ENCODE measurements at regions not wholly inside any gene's neighbourhood (a gene's known extent, or its start where the extent isn't known, plus 50 kb on each side); places are given as distances from the start of the nearest gene placed in this dataset.
"Not testable (repeated sequence)": the region's sequence is repeated elsewhere in the genome, so short reads cannot be mapped to it uniquely, and the experiment has no call there.

DNA sequence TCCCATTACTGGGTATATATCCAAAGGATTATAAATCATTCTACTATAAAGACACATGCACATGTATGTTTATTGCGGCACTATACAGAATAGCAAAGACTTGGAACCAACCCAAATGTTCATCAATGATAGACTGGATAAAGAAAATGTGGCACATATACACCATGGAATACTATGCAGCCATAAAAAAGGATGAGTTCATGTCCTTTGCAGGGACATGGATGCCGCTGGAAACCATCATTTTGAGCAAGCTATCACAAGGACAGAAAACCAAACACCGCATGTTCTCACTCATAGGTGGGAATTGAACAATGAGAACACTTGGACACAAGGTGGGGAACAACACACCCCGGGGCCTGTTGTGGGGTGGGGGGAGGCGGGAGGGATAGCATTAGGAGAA is 57.0 kb upstream of the NEUROD1 start:
- H3K4me3 Mint-ChIP-seq; H3K9me3 Mint-ChIP-seq; H3K27ac Mint-ChIP-seq; DNase-seq; H3K36me3 Mint-ChIP-seq (ENCODE audit: low read depth); intact Hi-C loops (cut with micrococcal nuclease); H3K4me1 Mint-ChIP-seq: not testable (repeated sequence)
- H3K27me3 Mint-ChIP-seq = peaks cover 40% of the 10 kb centered on the region

DNA sequence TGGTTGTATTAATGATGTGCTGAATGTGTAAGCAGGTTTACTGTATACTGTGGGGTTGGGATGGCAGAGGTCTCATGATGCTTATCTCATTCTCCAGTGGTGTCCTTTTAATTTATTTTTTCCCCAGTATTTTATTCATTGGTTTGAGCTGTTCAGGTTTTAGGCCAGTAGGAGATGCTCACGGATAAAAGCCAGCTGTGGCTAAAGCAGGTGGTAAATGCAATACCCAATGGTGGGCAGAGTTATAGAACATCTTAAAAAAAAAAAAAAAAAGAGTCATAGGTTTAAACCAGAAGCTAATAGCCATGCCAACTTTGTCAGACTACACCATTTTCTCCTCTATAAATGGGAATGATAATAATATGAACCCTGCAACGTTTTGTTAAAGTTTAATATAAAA is 57.8 kb upstream of the NEUROD1 start:
- Mint-ChIP-seq H3K36me3 (ENCODE audit: low read depth) (no peaks in the 10 kb centered on the region), H3K9me3 (no peaks in the 10 kb centered on the region), H3K4me3 (no peak overlapping the region), H3K27ac (no peak overlapping the region), H3K4me1 (peaks cover 3% of the 10 kb centered on the region), H3K27me3 (peaks cover 39% of the 10 kb centered on the region)
- intact Hi-C loops (cut with micrococcal nuclease) = no loop called here
- DNase-seq = no peak

DNA sequence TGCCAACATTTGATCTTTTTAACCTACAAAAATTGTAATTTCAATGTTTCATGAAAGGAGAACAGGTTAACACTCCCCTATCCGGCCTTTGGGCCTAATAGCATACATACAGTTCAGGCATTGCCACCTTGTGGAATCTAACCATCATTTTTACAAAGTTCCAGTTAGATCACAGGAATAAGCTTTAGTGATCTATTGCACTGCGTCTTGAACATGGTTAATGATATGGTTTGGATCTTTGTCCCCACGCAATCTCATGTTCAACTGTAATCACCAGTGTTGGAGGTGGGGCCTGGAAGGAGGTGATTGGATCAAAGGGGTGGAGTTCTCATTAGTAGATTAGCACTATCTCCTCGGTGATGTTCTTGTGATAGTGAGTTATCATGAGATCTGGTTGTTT is 58.2 kb upstream of the NEUROD1 start:
- Mint-ChIP-seq H3K4me1 (peaks cover 3% of the 10 kb centered on the region), H3K27ac (no peak overlapping the region), H3K9me3 (no peaks in the 10 kb centered on the region), H3K27me3 (peaks cover 35% of the 10 kb centered on the region), H3K36me3 (ENCODE audit: low read depth) (no peaks in the 10 kb centered on the region), H3K4me3 (no peak overlapping the region)
- no peak for DNase-seq
- intact Hi-C loops (cut with micrococcal nuclease) = no loop called here

DNA sequence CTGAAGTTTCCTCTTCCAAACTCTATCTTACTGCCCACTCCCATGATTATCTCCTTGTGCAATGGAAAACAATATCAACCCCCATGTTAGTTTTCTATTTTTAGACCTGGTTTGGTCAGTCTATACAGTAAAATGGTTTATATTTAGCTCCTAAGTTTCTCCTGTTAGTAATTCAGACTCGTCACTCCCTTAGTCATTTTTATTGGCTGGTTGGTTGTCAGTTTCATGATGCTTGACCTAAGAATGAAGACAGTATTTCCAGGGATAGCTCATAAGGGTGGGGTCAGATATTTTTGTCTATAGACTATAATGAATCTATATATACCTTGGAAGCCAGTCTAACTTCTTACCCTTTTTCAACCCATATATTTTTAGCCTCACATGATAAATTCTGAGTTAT is 61.4 kb upstream of the NEUROD1 start:
- no peaks in the 10 kb centered on the region for H3K36me3 Mint-ChIP-seq (ENCODE audit: low read depth)
- intact Hi-C loops (cut with micrococcal nuclease) = loop anchor here (1.0 kb wide), 2 partner anchors 163 to 213 kb away; no protein-coding TSS in a partner anchor
- peaks cover 3% of the 10 kb centered on the region for H3K4me1 Mint-ChIP-seq
- no peaks in the 10 kb centered on the region for H3K9me3 Mint-ChIP-seq
- no peak overlapping the region for H3K27ac Mint-ChIP-seq
- DNase-seq = no peak
- no peak overlapping the region for H3K4me3 Mint-ChIP-seq
- H3K27me3 Mint-ChIP-seq = peaks cover 20% of the 10 kb centered on the region

DNA sequence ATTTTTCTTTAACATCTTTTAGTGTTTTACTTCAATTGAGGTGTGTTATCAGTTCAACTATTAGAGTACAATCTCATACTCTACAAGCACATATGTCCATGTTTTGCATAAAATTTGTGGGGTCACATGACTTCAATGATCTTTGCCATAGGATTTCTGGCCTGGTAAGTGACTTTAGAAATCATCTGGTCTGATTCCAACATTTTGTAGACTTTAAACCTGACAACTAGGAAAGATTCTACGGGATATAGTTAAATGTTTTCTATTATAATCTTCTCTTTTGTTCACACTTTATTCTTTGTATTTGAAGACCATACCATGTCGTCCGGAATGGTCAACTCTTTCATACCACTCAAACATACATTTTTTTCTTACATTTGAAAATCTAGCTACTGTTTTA is 62.0 kb upstream of the NEUROD1 start:
- Mint-ChIP-seq H3K9me3 (no peaks in the 10 kb centered on the region), H3K4me3 (no peak overlapping the region), H3K27ac (no peak overlapping the region), H3K4me1 (peaks cover 3% of the 10 kb centered on the region), H3K27me3 (peaks cover 21% of the 10 kb centered on the region), H3K36me3 (ENCODE audit: low read depth) (no peaks in the 10 kb centered on the region)
- no peak for DNase-seq
- intact Hi-C loops (cut with micrococcal nuclease) = loop anchor here (1.0 kb wide), 2 partner anchors 162 to 212 kb away; no protein-coding TSS in a partner anchor

DNA sequence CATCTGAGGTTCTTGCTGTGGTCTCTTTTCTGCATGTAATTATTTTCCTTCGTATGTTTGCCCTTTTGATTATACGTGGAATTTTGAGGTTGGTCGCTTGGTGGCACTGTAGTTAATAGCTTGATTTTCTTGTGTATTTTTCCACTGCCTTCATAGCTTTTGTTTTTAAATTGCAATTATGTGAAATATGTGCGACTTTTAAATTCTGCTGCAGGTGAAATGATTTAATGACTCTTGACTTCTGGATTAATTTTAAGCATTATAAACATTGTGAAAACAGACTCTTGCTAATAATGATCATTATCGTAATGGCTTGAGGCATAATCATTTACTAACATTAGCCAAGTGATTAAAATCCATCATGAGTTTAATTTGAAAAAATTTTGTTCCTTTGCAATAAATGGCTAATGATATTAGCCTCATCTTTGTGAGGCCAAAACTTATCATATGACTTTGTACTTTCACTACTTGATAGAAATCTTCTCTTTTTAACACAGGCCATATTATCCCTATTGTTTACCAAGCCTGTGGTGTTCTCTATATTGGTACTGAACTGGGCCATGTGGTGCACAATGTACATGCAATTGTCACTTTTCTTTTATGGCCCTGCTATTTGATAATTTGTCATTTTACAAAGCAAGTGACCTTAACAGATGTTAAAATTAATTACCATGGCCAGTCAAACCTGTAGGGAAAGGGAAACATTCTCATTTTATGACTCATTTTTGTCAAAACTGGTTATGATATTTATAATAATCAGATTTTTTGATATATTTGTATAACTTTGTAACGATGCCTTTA is 62.8 kb upstream of the NEUROD1 start:
- H3K4me3 Mint-ChIP-seq = no peak overlapping the region
- no peak overlapping the region for H3K27ac Mint-ChIP-seq
- H3K27me3 Mint-ChIP-seq = peaks cover 23% of the 10 kb centered on the region
- no peaks in the 10 kb centered on the region for H3K36me3 Mint-ChIP-seq (ENCODE audit: low read depth)
- intact Hi-C loops (cut with micrococcal nuclease) = loop anchor here (1.0 kb wide), 3 partner anchors 161 to 334 kb away; no protein-coding TSS in a partner anchor
- peak; percentile 74 for DNase-seq
- H3K4me1 Mint-ChIP-seq = peaks cover 3% of the 10 kb centered on the region
- H3K9me3 Mint-ChIP-seq = no peaks in the 10 kb centered on the region

DNA sequence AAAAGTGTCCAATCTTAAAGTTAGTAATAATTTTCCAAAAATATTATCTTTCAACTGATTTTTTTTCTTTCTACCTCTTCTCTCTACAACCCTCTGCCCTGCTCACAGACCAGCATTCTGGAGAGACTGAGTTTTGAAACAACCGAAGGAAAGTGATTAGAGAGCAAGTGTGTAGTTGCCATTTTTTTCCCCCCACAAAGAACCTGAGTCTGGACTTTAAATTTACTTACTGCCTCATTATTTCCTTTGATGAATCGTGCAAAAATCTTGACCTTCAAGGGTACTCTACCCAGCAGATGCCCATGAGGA is 63.4 kb upstream of the NEUROD1 start:
- Mint-ChIP-seq H3K27me3 (peaks cover 23% of the 10 kb centered on the region), H3K36me3 (ENCODE audit: low read depth) (no peaks in the 10 kb centered on the region), H3K9me3 (no peaks in the 10 kb centered on the region), H3K4me3 (no peak overlapping the region), H3K4me1 (peaks cover 3% of the 10 kb centered on the region), H3K27ac (no peak overlapping the region)
- intact Hi-C loops (cut with micrococcal nuclease) = loop anchor here (1.0 kb wide), 1 partner anchor 334 kb away; no protein-coding TSS in a partner anchor
- no peak for DNase-seq

DNA sequence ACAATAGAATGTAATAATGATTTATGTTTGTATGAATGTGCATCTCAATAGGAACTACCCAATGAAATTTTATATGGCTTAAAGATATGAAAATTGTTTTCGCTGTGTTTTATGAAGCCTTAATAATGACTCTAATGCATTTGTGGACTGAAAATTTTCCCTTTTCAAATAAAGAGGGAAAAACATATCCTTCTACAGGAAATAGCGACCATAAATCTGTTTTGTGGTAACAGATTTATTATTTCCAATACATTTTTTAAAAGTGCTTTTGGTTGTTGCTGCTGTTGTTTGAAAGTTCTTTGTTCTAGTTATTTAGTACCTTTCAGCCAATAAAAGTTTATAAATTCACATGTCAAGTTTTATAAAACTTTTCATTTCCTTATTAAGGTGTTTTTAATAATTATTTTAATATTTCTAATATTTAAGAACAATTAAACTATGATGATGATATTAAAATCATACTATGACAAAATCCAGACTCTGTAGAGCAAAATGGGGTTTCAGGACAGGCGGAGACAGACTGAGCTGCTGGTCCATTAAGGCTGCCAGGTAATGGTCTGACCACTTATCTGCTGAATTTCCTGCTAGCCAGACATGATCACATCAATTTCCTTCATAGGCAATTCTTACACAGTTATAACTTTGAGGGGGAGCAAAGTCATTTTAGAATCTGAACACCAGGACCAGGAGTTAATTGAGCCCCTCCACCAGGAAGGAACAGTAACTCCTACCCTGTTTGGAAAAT is 65.7 kb upstream of the NEUROD1 start:
- intact Hi-C loops (cut with micrococcal nuclease) = no loop called here

DNA sequence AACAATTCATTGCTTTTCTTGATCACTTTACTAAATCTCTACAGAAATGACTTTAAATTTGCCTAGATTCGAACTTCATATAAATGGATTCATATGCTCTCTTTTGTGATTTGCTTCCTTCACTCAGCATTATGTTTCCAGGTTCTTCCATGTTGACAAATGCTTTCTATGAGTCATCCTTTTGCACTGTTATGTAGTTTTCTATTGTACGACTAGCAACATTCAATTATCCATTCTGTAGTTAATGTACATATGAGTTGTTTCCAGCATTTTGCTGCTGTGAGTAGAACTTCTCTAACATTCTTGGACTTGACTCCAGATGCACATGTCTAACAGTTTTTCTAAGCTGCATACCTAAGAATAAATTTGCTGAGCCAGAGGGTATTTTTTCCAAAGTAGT is 66.5 kb upstream of the NEUROD1 start:
- Mint-ChIP-seq H3K27ac (no peak overlapping the region), H3K27me3 (peaks cover 29% of the 10 kb centered on the region), H3K36me3 (ENCODE audit: low read depth) (no peaks in the 10 kb centered on the region), H3K9me3 (no peaks in the 10 kb centered on the region), H3K4me3 (no peak overlapping the region), H3K4me1 (peaks cover 3% of the 10 kb centered on the region)
- no peak for DNase-seq
- intact Hi-C loops (cut with micrococcal nuclease) = no loop called here

More for the DNA sequence above, 65.7 kb upstream of the NEUROD1 start:
- H3K27ac Mint-ChIP-seq = no peak overlapping the region
- no peaks in the 10 kb centered on the region for H3K9me3 Mint-ChIP-seq
- peaks cover 3% of the 10 kb centered on the region for H3K4me1 Mint-ChIP-seq
- DNase-seq = no peak
- no peak overlapping the region for H3K4me3 Mint-ChIP-seq
- no peaks in the 10 kb centered on the region for H3K36me3 Mint-ChIP-seq (ENCODE audit: low read depth)
- H3K27me3 Mint-ChIP-seq = peaks cover 30% of the 10 kb centered on the region

DNA sequence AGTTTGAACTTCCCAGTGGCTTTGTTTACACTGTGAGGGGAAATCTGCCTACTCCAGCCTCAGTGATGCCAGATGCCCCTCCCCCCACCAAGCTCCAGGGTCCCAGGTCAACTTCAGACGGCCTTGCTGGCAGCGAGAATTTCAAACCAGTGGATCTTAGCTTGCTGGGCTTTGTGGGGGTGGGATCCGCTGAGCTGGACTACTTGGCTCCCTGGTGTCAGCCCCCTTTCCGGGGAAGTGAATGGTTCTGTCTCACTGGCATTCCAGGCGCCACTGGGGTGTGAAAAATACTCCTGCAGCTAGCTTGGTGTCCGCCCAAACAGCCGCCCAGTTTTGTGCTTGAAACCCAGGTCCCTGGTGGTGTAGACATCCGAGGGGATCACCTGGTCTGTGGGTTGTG is 70.0 kb upstream of the NEUROD1 start:
- intact Hi-C loops (cut with micrococcal nuclease) = no loop called here
- peaks cover 42% of the 10 kb centered on the region for H3K27me3 Mint-ChIP-seq
- H3K4me3 Mint-ChIP-seq = no peak overlapping the region

DNA sequence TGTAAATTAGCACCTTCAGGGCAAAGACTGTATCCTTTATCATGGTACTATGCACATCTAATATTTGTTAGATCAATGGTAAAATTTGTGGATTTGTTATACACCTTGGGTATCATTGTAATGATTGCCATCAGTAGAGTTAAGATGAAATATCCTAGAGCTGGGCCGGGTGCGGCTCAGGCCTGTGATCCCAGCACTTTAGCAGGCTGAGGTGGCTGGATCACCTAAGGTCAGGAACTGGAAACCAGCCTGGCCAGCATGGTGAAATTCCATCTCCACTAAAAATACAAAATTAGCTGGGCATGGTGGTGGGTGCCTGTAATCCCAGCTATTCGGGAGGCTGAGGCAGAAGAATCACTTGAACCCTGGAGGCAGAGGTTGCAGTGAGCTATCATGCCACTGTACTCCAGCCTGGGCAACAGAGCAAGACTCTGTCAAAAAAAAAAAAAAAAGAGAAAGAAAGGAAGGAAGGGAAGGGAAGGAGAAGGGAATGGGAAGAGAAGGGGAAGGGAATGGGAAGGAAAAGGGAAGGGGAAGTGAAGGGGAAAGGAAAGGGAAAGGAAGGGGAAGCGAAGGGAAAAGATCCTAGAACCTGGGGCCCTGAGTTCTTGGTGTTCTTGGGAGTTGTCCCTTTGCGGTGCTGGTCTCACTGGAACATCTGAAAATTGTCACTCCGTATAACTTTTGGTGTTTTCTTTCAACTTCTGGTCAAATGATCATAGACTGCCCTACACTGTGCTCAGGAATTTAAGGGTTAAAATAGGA is 71.1 kb upstream of the NEUROD1 start:
- H3K4me1 Mint-ChIP-seq = no peaks in the 10 kb centered on the region
- no peaks in the 10 kb centered on the region for H3K9me3 Mint-ChIP-seq
- DNase-seq = no peak
- H3K27me3 Mint-ChIP-seq = peaks cover 44% of the 10 kb centered on the region
- H3K36me3 Mint-ChIP-seq (ENCODE audit: low read depth) = no peaks in the 10 kb centered on the region
- no peak overlapping the region for H3K4me3 Mint-ChIP-seq
- intact Hi-C loops (cut with micrococcal nuclease) = no loop called here
- H3K27ac Mint-ChIP-seq = no peak overlapping the region

More for the DNA sequence above, 70.0 kb upstream of the NEUROD1 start:
- no peak for DNase-seq
- no peaks in the 10 kb centered on the region for H3K4me1 Mint-ChIP-seq
- H3K27ac Mint-ChIP-seq = no peak overlapping the region
- H3K9me3 Mint-ChIP-seq = no peaks in the 10 kb centered on the region
- H3K36me3 Mint-ChIP-seq (ENCODE audit: low read depth) = no peaks in the 10 kb centered on the region

DNA sequence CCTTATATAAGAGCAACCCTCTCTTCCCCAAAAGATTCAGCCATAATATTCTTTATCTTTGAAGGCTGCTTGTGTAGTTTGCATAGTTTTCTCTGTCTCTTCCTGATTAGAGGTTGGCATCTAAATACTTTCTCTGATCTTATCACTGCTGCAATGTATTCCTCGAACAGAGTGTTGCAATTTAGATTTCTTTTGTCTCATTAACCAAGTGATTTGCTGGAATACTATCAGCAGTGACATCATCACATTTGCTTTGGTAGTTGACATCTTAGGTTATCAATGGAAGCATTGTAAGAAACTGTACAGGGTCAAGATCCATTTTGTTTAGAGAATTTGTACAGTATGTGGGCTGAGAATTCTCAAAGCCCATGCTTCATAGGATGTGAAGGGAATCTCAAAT is 72.0 kb upstream of the NEUROD1 start:
- H3K27me3 Mint-ChIP-seq = peaks cover 42% of the 10 kb centered on the region
- no peak for DNase-seq
- H3K4me3 Mint-ChIP-seq = no peak overlapping the region
- H3K4me1 Mint-ChIP-seq = no peaks in the 10 kb centered on the region
- no peak overlapping the region for H3K27ac Mint-ChIP-seq
- intact Hi-C loops (cut with micrococcal nuclease) = no loop called here
- no peaks in the 10 kb centered on the region for H3K36me3 Mint-ChIP-seq (ENCODE audit: low read depth)
- no peaks in the 10 kb centered on the region for H3K9me3 Mint-ChIP-seq

DNA sequence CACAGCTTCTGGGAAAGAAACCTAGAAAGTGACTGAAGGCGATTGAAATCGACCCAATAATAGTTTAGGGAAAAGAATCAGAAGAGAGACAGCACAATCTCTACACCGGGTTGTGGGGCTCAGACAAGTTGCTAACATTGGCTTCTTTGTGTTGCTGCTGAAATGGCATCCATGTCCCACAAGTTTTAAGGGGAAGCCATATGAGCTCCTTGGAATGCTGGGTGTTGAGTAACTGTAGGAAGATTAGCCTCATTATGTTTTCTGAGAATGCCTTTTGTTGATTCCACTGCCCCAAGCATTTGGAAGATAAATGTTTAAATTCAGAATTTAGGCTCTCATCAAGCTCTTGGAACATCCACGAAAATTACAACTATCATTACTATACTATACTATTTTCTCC is 73.4 kb upstream of the NEUROD1 start:
- Mint-ChIP-seq H3K9me3 (no peaks in the 10 kb centered on the region), H3K27ac (no peak overlapping the region), H3K4me1 (no peaks in the 10 kb centered on the region), H3K36me3 (ENCODE audit: low read depth) (no peaks in the 10 kb centered on the region), H3K27me3 (peaks cover 40% of the 10 kb centered on the region), H3K4me3 (no peak overlapping the region)
- intact Hi-C loops (cut with micrococcal nuclease) = no loop called here
- no peak for DNase-seq

DNA sequence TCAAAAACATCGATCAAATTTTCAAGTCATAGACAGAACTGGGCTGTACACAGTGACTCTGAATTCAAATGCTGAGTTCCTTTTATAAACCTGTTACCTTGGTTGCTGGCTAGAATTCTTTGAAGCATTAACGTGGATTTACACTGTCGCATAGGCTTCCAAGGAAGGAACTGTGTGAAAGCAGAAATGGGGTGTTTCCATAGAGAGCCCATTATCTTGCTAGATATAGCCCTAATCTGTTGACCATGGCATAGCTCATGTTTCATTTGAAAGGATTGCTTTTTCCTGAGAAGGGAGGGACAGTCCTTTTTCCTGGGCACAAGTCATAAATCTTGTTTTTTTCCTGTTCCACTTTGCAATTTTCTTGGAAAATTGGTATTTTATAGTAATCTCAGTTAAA is 73.8 kb upstream of the NEUROD1 start:
- Mint-ChIP-seq H3K4me3 (no peak overlapping the region), H3K27ac (no peak overlapping the region), H3K27me3 (peaks cover 39% of the 10 kb centered on the region), H3K36me3 (ENCODE audit: low read depth) (no peaks in the 10 kb centered on the region), H3K9me3 (peaks cover 4% of the 10 kb centered on the region), H3K4me1 (no peaks in the 10 kb centered on the region)
- intact Hi-C loops (cut with micrococcal nuclease) = no loop called here
- DNase-seq = no peak
